ENCODE measurements at regions not wholly inside any gene's neighbourhood (a gene's known extent, or its start where the extent isn't known, plus 50 kb on each side); places are given as distances from the start of the nearest gene placed in this dataset.

GRCh38 chr3:24965706-24966385 is 462.2 kb upstream of the RARB start:
- TF ChIP-seq CTCF (IDR thresholded peaks at IDR 0.05): no peak
- no peak for TF ChIP-seq POLR2AphosphoS5 (IDR thresholded peaks at IDR 0.05; ENCODE audit: low read depth, low read length)
- no peak for TF ChIP-seq REST (IDR thresholded peaks at IDR 0.05; ENCODE audit: insufficient read depth in 1 of 2, low read depth in 2 of 2, low read length in 1 of 2)
